SK-N-SH (cell line): ENCODE measurements at regions not wholly inside any gene's neighbourhood (a gene's known extent, or its start where the extent isn't known, plus 50 kb on each side); places are given as distances from the start of the nearest gene placed in this dataset.

Experiments
- CTCF ChIP-seq: fragments of 200-600 bp; sonication (generic); IDR thresholded peaks from 2 replicates; pipeline ENCODE4 v1.6.1; 2017; ENCODE audit warnings: antibody characterized with exemption, mild to moderate bottlenecking, moderate library complexity
- YY1 ChIP-seq: IDR thresholded peaks from 2 replicates; pipeline ENCODE4 v1.4.0; 2012; ENCODE audit warnings: low read depth, mild to moderate bottlenecking

DNA sequence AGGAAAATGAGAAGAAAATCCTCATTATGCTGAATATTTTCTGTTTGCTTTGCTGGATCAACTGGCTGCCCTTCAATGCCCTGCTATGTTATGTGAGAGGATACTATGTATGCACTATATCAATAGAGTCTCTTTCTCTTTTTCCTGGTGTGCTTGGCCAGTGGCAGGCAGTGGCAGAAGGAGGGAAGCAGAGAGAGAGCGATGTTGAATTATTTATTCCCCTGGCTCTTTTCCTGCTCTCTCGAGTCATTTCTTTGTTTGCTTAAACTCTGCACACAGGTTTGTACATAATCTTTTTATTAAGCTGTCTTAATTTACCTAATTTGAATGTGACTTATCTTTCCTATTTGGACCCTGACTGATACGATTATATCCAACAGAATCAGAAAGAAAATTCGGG, 1727.3 kb downstream of the SUCLG1 start:
- TF ChIP-seq CTCF (no peak), YY1 (no peak)
